COLO668 (cell line): ENCODE measurements at regions not wholly inside any gene's neighbourhood (a gene's known extent, or its start where the extent isn't known, plus 50 kb on each side); places are given as distances from the start of the nearest gene placed in this dataset.
"Not testable (repeated sequence)": the region's sequence is repeated elsewhere in the genome, so short reads cannot be mapped to it uniquely, and the experiment has no call there.

Source experiments
- DNase-seq: peaks from one replicate; lab custom pipeline; 2025; ENCODE audit not compliant: unreplicated experiment; lab: John Stamatoyannopoulos, UW

- DNase-seq: no peak
These were observed 234.3 kb upstream of the FOLH1 start for GRCh38 chr11:49442669-49443068.

GRCh38 chr11:49439901-49440300, 231.5 kb upstream of the FOLH1 start:
- DNase-seq: not testable (repeated sequence)

- not testable (repeated sequence) for DNase-seq
These were observed 225.9 kb upstream of the FOLH1 start for GRCh38 chr11:49434308-49434707.

- peak; percentile 37 for DNase-seq
These were observed 223.9 kb upstream of the FOLH1 start for GRCh38 chr11:49432242-49432848.

GRCh38 chr11:49424136-49424535, 215.7 kb upstream of the FOLH1 start:
- DNase-seq: no peak

- DNase-seq: not testable (repeated sequence)
These were observed 210.5 kb upstream of the FOLH1 start for GRCh38 chr11:49418877-49419276.

GRCh38 chr11:49405743-49406142, 197.3 kb upstream of the FOLH1 start:
- no peak for DNase-seq

- not testable (repeated sequence) for DNase-seq
These were observed 187.4 kb upstream of the FOLH1 start for GRCh38 chr11:49395789-49396188.

- not testable (repeated sequence) for DNase-seq
These were observed 182.0 kb upstream of the FOLH1 start for GRCh38 chr11:49390362-49390761.

GRCh38 chr11:49389149-49389548, 180.7 kb upstream of the FOLH1 start:
- DNase-seq: not testable (repeated sequence)

GRCh38 chr11:49384371-49384770, 176.0 kb upstream of the FOLH1 start:
- DNase-seq: not testable (repeated sequence)

- DNase-seq: no peak
These were observed 169.6 kb upstream of the FOLH1 start for GRCh38 chr11:49377978-49378377.

GRCh38 chr11:49373866-49374265, 165.5 kb upstream of the FOLH1 start:
- DNase-seq: not testable (repeated sequence)

- DNase-seq: not testable (repeated sequence)
These were observed 165.0 kb upstream of the FOLH1 start for GRCh38 chr11:49373385-49373784.

GRCh38 chr11:49372137-49372536, 163.7 kb upstream of the FOLH1 start:
- DNase-seq: not testable (repeated sequence)

- not testable (repeated sequence) for DNase-seq
These were observed 160.2 kb upstream of the FOLH1 start for GRCh38 chr11:49368556-49368955.

GRCh38 chr11:49365375-49365774, 157.0 kb upstream of the FOLH1 start:
- not testable (repeated sequence) for DNase-seq

- not testable (repeated sequence) for DNase-seq
These were observed 154.6 kb upstream of the FOLH1 start for GRCh38 chr11:49362994-49363393.

- not testable (repeated sequence) for DNase-seq
These were observed 146.1 kb upstream of the FOLH1 start for GRCh38 chr11:49354536-49354935.

GRCh38 chr11:49352868-49353267, 144.5 kb upstream of the FOLH1 start:
- DNase-seq: not testable (repeated sequence)

GRCh38 chr11:49346627-49347026, 138.2 kb upstream of the FOLH1 start:
- DNase-seq: not testable (repeated sequence)

GRCh38 chr11:49328485-49329186, 120.2 kb upstream of the FOLH1 start:
- DNase-seq: not testable (repeated sequence)
